Uterus (tissue), 3 donors: ENCODE measurements at regions not wholly inside any gene's neighbourhood (a gene's known extent, or its start where the extent isn't known, plus 50 kb on each side); places are given as distances from the start of the nearest gene placed in this dataset.

Source experiments
- DNase-seq, 2 donors: peaks; one replicate each; pipeline ENCODE4 v3.0.0-alpha.2; 2019 to 2020
- H3K27ac ChIP-seq, 2 donors: fragments of 200-600 bp; sonication (generic); 1 replicate in 1 of 2; 2 replicates in 1 of 2; pipeline ENCODE4 v1.5.1; 2016 to 2018
- H3K27me3 ChIP-seq, 2 donors: fragments of 200-600 bp; sonication (generic); one replicate each; pipeline ENCODE4 v1.5.1; 2018 to 2019; ENCODE audit warnings: control low read depth in 1 of 2
- H3K36me3 ChIP-seq, 2 donors: fragments of 200-600 bp; sonication (generic); one replicate each; pipeline ENCODE4 v1.5.1; 2019; ENCODE audit warnings: control low read depth in 1 of 2
- H3K4me1 ChIP-seq, 2 donors: fragments of 200-600 bp; sonication (generic); one replicate each; pipeline ENCODE4 v1.5.1; 2018 to 2019; ENCODE audit warnings: control low read depth in 1 of 2
- H3K4me3 ChIP-seq, 2 donors: fragments of 200-600 bp; sonication (generic); 1 replicate in 1 of 2; 2 replicates in 1 of 2; pipeline ENCODE4 v1.5.1; 2018 to 2019; ENCODE audit warnings: mild to moderate bottlenecking in 1 of 2
- H3K9me3 ChIP-seq, 2 donors: fragments of 200-600 bp; sonication (generic); one replicate each; pipeline ENCODE4 v1.5.1; 2019; ENCODE audit warnings: control low read depth in 1 of 2
- POLR2A ChIP-seq, 2 donors: fragments of 450-650 bp; IDR thresholded peaks; one replicate each; pipeline ENCODE4 v1.6.1; 2016; ENCODE audit warnings: antibody characterized with exemption in 2 of 2, mild to moderate bottlenecking in 1 of 2, moderate library complexity in 1 of 2
- intact Hi-C: fragments of 100-400 bp; cut with DNase I; formaldehyde crosslinking; loops from one replicate; pipeline ENCODE4 v1.15.1; 2023; ENCODE audit warnings: low total_unique reads
- TF ChIP-seq, protein P1 (sequence below), 4 experiments: fragments of 200-600 bp in 2 of 4; fragments of 450-650 bp in 2 of 4; sonication (generic) in 2 of 4; IDR thresholded peaks; one replicate each; pipeline ENCODE4 v1.5.1; 2016 to 2019; ENCODE audit warnings: antibody characterized with exemption in 4 of 4, mild to moderate bottlenecking in 2 of 4, moderate library complexity in 1 of 4
- donor health status: DM: yes; HTN: yes; CAD: no.

DNA sequence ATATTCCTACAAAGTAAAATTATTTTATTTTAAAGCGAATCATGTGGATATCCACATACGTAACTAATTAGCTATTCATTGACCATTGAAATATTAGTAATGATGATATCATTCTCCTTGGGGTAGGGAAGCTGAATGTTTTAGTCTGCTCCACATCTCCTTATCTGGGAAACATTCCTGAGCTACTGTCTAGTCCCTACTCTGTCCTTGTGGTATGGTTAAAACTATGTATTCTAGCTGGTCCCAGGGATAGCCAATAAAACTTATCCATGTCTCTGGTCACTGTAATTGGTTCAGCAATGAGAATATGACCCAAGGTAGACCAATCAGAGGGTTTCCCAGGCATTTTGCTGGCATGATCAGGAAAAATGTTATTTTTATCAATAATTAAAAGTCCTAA is 76.0 kb upstream of the DAP start:
- intact Hi-C loops: no loop called here
- no peak for DNase-seq
- H3K27me3 ChIP-seq: no peaks in the 10 kb centered on the region
- H3K4me3 ChIP-seq: no peak overlapping the region
- no peaks in the 10 kb centered on the region for H3K9me3 ChIP-seq
- no peak overlapping the region for H3K27ac ChIP-seq
- H3K4me1 ChIP-seq: no peaks in the 10 kb centered on the region
- TF ChIP-seq, protein P1, sequence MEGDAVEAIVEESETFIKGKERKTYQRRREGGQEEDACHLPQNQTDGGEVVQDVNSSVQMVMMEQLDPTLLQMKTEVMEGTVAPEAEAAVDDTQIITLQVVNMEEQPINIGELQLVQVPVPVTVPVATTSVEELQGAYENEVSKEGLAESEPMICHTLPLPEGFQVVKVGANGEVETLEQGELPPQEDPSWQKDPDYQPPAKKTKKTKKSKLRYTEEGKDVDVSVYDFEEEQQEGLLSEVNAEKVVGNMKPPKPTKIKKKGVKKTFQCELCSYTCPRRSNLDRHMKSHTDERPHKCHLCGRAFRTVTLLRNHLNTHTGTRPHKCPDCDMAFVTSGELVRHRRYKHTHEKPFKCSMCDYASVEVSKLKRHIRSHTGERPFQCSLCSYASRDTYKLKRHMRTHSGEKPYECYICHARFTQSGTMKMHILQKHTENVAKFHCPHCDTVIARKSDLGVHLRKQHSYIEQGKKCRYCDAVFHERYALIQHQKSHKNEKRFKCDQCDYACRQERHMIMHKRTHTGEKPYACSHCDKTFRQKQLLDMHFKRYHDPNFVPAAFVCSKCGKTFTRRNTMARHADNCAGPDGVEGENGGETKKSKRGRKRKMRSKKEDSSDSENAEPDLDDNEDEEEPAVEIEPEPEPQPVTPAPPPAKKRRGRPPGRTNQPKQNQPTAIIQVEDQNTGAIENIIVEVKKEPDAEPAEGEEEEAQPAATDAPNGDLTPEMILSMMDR (IDR thresholded peaks at IDR 0.05): no peak
- no peak for TF ChIP-seq POLR2A (IDR thresholded peaks at IDR 0.05)
- H3K36me3 ChIP-seq: no peaks in the 10 kb centered on the region

- Histone ChIP-seq H3K27ac (no peak overlapping the region), H3K4me1 (no peaks in the 10 kb centered on the region), H3K27me3 (no peaks in the 10 kb centered on the region), H3K4me3 (no peak overlapping the region), H3K36me3 (no peaks in the 10 kb centered on the region), H3K9me3 (no peaks in the 10 kb centered on the region)
- TF ChIP-seq, protein P1 (IDR thresholded peaks at IDR 0.05): no peak
- TF ChIP-seq POLR2A (IDR thresholded peaks at IDR 0.05): no peak
- no peak for DNase-seq
- intact Hi-C loops: no loop called here
Observed at GRCh38 chr5:10834695-10835094, 73.7 kb upstream of the DAP start.

GRCh38 chr5:10832987-10833386 is 72.0 kb upstream of the DAP start:
- TF ChIP-seq POLR2A (IDR thresholded peaks at IDR 0.05): no peak
- TF ChIP-seq, protein P1 (IDR thresholded peaks at IDR 0.05): no peak
- peaks cover 0 to 6% of the 10 kb centered on the region in 2 donors for H3K4me1 ChIP-seq
- DNase-seq: no peak
- H3K9me3 ChIP-seq: no peaks in the 10 kb centered on the region
- H3K4me3 ChIP-seq: no peak overlapping the region
- H3K27ac ChIP-seq: no peak overlapping the region
- intact Hi-C loops: no loop called here
- H3K27me3 ChIP-seq: no peaks in the 10 kb centered on the region
- H3K36me3 ChIP-seq: no peaks in the 10 kb centered on the region

GRCh38 chr5:10832421-10832820 is 71.4 kb upstream of the DAP start:
- Histone ChIP-seq H3K9me3 (no peaks in the 10 kb centered on the region), H3K4me1 (peaks cover 0 to 11% of the 10 kb centered on the region in 2 donors), H3K27ac (no peak overlapping the region), H3K36me3 (no peaks in the 10 kb centered on the region), H3K27me3 (no peaks in the 10 kb centered on the region), H3K4me3 (no peak overlapping the region)
- no peak for DNase-seq
- TF ChIP-seq POLR2A (IDR thresholded peaks at IDR 0.05): no peak
- TF ChIP-seq, protein P1 (IDR thresholded peaks at IDR 0.05): no peak
- intact Hi-C loops: no loop called here

DNA sequence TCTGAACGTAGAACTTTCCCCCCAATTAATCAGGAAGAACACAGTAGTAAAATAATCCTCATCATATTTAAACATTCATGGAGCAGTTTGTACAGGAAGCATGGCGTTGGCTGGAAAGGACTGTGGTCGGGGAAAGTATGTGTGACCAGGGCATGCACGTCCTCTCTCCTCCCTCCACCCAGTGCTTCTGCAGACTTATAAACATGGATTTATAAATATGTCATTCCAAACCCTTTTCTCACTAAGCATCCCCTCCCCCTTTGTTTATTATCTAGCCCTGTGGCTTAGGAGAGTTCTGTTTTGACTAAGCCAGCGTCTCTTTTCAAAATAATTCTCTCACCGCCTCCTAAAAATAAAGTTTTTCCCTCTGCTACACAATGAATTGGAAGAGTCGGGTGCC is 70.4 kb upstream of the DAP start:
- peaks cover 0 to 11% of the 10 kb centered on the region in 2 donors for H3K4me1 ChIP-seq
- no peaks in the 10 kb centered on the region for H3K9me3 ChIP-seq
- no peaks in the 10 kb centered on the region for H3K36me3 ChIP-seq
- no peak overlapping the region for H3K4me3 ChIP-seq
- no peak for DNase-seq
- intact Hi-C loops: no loop called here
- no peak overlapping the region for H3K27ac ChIP-seq
- no peaks in the 10 kb centered on the region for H3K27me3 ChIP-seq
- TF ChIP-seq, protein P1 (IDR thresholded peaks at IDR 0.05): no peak
- no peak for TF ChIP-seq POLR2A (IDR thresholded peaks at IDR 0.05)
